ENCODE measurements at regions not wholly inside any gene's neighbourhood (a gene's known extent, or its start where the extent isn't known, plus 50 kb on each side); places are given as distances from the start of the nearest gene placed in this dataset.

GRCh38 chr15:46671336-46671735, 1036.5 kb downstream of the SQOR start:
- DNase-seq = no peak

- DNase-seq = no peak
These were observed 1037.2 kb downstream of the SQOR start for GRCh38 chr15:46672041-46672440.

GRCh38 chr15:46676233-46677206, 1040.8 kb upstream of the SEMA6D start:
- peak; percentile 12 for DNase-seq

GRCh38 chr15:46677491-46677890, 1039.8 kb upstream of the SEMA6D start:
- DNase-seq = no peak

DNA sequence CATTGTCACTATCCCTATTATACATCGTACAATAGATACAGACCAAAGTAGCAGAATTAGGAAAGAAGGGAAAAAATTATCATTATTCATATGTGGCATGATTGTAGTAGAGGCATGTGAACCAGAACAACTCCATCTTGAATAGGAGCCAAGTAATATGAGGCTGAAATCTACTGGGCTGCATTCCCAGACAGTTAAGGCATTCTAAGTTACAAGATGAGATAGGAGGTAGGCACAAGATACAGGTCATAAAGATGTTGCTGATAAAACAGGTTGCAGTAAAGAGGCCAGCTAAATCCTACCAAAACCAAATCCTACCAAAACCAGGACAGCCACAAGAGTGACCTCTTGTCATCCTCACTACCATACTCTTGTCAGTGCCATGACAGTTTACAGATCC, 1035.4 kb upstream of the SEMA6D start:
- DNase-seq = no peak

DNA sequence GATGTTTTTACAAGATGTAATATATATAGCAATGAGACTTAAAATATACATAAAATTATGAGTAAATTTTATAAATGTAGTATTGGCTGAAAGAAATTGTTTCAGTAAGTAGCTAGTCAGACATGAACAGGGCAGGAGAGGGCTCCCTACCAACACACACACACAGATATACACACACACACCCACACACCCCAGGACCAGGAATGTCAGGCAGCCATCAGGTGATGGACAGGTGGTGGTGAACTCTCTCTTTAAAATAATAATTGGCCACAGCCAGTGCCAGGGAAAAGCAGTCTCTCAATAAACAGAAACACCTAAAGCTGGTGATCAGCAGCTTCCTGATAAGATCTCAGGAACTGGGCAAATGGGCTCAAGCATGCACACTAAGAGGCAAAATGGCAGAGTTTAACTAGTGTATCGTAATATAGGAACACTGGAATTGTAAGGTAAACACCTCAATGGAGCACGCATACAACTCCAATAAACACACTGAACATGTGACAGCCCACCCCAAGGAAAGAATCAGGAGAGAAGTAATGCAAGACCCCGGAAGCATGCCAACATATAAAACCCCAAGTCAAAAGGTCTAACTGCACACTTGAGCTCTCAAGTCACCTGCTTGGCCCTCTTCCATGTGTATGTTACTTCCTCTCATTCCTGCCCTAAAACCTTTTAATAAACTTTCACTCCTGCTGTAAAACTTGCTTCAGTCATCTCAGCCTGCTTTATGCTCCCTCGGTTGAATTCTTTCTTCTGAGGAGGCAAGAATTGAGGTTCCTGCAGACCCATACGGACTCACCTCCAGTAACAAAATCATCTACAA, 1034.1 kb upstream of the SEMA6D start:
- DNase-seq = peak; percentile 19

DNA sequence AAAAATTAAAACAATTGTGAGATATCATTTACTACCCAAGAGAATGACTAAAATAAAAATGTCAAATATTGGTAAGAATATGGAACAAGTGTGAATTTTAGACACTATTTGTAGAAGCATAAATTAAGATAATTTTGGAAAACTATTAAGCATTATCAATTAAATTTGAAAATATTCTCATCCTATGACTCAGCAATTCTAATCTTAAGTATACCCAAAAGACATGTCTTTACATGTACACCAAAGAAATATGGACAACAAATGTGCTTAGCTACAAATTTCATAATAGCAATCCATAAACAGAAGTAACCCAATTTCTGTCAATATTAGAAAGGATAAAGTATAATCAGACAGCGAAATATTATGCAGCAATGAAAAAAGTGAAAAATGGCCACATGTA, 1032.2 kb upstream of the SEMA6D start:
- DNase-seq = no peak

DNA sequence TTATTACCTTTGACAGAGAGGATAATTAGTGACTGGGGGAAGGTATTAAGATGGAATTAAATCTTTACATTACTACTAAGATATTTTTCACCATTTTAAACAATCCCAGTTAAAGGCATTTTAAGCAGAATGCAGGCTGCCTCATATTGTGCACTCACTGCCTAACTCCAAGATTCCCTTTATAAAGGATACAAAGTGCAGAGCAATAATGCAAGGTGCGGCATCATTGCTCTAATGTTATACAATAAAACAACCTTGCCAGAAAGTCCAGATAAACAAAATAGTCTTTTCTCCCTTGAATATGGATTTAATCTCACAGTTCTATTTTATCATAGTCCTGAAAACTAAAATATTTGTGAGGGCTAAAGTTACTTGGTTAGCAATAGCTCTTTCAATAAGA, 1031.6 kb upstream of the SEMA6D start:
- DNase-seq = no peak

DNA sequence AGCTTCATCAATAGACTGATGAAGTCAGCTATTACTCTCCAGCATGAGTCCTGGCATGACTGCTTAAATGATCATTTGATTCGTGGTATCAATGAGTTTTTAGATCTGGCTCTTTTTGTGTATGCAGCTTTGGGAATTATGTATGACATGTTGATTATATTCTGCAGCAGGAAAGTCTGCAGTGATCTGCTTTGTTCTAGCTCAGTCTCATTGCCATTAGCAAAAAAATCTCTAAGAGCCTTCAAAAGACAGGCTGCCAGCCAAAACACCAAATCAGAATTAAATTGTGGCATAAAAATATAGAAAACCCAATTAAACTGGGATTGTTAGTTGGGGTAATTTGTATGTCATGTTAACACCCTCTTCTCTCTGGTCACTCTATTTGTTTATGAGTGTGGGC, 1021.0 kb upstream of the SEMA6D start:
- DNase-seq = no peak

DNA sequence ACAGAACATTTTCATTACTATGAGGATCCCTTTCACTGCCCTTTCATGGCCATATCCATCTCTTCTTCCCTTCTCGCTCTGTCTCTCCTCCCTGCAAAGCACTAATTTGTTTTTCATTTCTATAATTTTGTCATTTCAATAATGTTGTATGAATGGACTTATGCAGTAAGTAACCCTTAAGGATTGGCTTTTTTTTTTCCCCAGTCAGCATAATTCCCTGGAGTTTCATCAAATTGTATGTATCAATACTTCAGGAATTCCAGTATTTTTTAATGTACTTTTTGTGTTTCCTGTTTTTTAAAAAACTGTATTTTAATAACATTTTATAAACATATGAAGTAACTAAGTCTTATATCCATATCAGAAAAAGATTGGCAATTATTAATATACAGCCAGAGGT, 1016.0 kb upstream of the SEMA6D start:
- DNase-seq = no peak

DNA sequence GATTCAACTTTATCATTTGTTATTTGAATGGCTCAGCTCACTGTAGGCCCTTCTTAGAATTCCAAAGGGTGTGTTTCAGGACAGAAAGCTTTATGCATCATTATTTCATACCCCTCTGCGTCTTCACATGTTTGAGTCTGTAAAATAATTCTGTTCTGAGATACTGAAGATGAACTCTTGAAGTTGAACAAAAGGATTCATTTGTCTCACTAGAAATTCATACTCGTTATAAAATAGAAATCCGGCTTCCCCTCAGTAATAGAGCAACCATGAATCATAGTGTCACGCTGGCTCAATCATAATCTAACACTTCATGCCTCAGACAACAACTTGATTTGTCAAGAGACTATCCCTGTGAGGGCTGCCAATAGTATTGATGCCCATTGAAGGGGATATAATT, 1015.4 kb upstream of the SEMA6D start:
- no peak for DNase-seq

DNA sequence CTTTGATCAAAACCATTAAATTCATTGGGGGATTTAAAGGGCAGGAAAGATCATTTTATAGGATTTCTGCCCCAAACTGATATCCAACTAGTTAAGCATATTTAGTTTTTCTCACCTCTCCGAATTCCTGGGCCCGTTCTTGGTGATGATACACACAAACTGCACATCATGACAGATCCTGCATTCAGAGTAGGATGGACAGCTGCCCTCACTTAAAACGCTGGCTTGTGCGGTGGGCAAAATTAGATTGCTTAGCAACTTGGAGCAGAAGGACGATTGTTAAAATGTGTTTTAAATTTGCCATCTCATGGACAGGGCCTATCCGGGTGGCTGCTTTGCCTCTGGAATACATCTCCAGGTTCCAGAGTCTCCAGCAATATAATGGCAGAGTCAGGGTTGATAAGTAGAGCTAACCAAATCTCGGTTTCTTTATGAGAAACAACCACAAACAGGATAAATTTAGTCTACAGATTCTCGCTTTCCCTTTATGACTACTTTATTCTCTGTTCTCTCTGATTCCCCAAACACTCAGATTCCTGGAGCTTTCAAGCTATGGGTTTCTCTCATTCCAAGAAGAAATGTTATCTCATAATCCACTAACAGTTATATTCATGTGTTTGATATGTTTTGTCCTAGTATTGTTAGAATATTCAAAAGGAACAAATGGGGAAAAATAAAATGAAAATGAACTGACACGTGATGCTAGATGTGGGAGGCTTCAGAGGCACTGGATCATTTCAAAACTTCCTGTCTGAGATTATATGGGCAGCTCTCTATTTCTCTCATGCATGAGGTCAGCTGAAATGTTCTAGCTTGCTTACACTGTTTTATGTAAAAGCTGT, 1014.1 kb upstream of the SEMA6D start:
- DNase-seq = no peak

GRCh38 chr15:46703871-46704637, 1013.3 kb upstream of the SEMA6D start:
- no peak for DNase-seq

- no peak for DNase-seq
These were observed 1009.9 kb upstream of the SEMA6D start for GRCh38 chr15:46707452-46707851.

GRCh38 chr15:46708226-46708625, 1009.1 kb upstream of the SEMA6D start:
- DNase-seq = no peak

DNA sequence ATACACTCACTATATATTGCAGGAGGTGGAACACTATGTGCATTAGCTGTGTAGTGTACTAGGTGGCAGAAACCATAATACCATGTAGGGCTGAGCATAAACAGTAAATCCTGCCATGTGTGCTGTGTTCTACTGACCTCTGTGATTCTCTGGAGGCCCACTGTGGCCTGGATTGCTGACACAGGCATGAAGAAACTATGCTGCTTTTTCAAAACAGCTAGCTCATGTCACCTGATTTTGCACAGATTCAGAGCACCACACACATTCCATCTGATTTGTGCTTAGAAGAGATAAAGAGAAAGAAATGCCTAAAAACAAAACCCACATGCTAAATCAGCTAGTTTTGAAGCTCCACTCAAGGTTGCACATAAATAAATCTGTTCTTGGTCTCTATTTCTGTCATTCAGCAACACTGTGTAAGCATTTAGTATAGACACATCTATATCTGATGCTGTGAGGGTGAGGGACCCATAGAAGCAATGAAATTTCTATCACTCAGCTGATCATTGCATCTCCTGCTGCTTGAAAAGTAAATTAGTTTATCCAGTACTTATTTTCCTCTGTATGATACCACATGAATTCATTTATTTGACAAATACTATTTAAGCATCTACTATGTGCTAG, 1007.7 kb upstream of the SEMA6D start:
- DNase-seq = no peak

GRCh38 chr15:46710401-46710960, 1006.8 kb upstream of the SEMA6D start:
- DNase-seq = no peak

GRCh38 chr15:46713045-46713444, 1004.3 kb upstream of the SEMA6D start:
- DNase-seq = no peak

DNA sequence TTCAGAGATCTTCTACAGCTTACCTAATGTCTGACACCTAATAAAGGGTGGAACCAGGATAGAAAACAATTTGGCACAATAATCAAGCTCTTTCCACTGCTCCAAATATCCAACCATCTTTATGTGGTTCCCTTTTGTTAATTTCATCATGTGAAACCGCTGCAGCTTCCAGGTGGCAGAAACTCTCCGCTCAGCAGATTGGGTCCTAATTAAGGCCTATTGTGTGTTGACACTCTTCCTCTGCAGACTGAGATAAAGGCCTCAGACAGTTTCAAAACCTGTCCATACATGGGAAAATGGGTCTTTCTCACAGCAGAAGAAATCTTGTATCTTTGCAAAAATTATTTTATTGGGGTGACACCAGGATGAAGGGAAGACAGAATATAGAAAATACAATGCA, 1002.4 kb upstream of the SEMA6D start:
- DNase-seq = peak; percentile 67

DNA sequence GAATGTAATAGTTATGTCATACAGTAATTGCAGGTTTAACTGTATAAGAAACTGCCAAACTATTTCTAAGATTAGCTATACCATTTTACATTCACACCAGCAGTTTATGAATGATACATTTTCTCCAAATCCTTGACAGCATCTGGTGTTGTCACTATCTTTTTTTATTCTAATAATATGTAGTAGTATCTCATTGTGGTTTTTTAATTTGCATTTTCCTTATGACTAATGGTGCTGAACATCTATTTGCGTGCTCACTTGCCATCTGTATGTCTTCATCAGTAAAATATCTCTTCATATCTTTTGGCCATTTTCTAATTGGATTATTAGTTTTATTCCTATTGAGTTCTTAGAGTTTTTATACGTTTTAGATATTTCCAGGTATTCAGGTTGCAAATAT, 994.0 kb upstream of the SEMA6D start:
- DNase-seq = no peak

- peak; percentile 75 for DNase-seq
These were observed 985.2 kb upstream of the SEMA6D start for GRCh38 chr15:46732060-46732459.
